ENCODE measurements at regions not wholly inside any gene's neighbourhood (a gene's known extent, or its start where the extent isn't known, plus 50 kb on each side); places are given as distances from the start of the nearest gene placed in this dataset.

DNA sequence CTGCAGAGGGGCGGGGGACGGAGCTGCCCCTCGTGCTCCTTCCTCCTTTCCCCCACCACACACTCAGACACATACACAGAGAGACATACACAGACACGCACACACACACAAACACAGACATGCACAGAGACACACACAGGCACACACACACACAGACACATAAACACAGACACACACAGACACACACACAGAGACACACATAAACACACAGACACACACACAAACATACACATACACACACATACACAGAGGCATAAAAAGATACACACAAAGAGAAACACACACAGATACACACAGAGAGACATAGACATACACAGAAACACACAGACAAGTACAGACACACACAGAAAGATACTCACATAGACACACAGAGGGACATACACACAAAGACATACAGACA lies 136.0 kb downstream of the UQCRFS1 start:
- no peaks in the 10 kb centered on the region for H3K27me3 Mint-ChIP-seq
- ChIA-PET CTCF (no interaction called here), POLR2A (no interaction called here)
- intact Hi-C loops (cut with DNase I, micrococcal nuclease) = no loop called here
- no peak for ATAC-seq
- H3K4me3 Mint-ChIP-seq = no peak overlapping the region
- H3K36me3 Mint-ChIP-seq (ENCODE audit: low read depth) = no peaks in the 10 kb centered on the region
- no peak overlapping the region for H3K27ac Mint-ChIP-seq
- H3K4me1 Mint-ChIP-seq = no peaks in the 10 kb centered on the region
- H3K9me3 Mint-ChIP-seq (ENCODE audit: low read depth) = no peaks in the 10 kb centered on the region
- no peak for DNase-seq

DNA sequence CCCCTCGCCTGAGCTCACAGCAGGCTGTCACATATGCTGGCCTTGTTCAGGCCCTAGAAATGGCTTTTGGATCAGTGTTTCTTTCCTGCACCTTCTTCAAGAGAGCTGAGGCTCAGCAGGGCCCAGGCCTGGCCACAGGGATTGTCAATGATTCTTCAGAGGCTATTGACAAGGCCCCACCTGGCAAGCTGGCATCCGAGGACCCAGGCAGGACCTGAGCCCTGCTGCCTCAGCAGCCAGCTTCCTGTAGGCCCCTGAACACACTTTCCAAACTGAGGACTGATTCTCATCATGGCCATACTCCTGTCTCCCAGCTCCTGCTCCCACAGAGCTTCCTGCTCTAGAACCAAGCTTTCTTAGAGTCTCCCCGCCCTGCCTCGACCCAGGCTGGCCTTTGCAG lies 136.8 kb downstream of the UQCRFS1 start:
- ATAC-seq (no peak), DNase-seq (no peak)
- Mint-ChIP-seq H3K4me3 (no peak overlapping the region), H3K36me3 (ENCODE audit: low read depth) (no peaks in the 10 kb centered on the region), H3K27me3 (no peaks in the 10 kb centered on the region), H3K9me3 (ENCODE audit: low read depth) (no peaks in the 10 kb centered on the region), H3K27ac (no peak overlapping the region), H3K4me1 (no peaks in the 10 kb centered on the region)
- ChIA-PET CTCF (no interaction called here), POLR2A (no interaction called here)
- intact Hi-C loops (cut with DNase I, micrococcal nuclease) = no loop called here

DNA sequence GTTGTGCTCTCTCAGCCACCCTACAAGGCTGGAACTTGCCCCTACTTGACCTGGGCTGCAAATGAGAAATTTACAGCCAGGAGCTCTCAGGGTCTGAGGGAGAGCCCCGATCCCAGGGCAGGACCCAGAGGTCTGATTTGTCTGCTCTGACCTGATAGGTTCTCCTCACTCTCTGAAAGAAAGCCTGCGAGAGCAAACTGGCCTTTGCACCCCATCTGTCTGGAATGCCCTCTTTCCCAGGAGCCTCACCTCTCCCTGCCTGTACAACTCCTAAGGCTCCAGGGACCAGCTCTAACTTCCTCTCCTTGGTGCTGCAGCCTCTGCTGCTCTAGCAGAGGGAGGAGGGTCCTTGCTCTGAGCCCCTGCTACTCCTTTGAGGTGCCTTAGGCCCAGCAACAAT lies 137.8 kb downstream of the UQCRFS1 start:
- Mint-ChIP-seq H3K4me1 (no peaks in the 10 kb centered on the region), H3K27ac (no peak overlapping the region), H3K4me3 (no peak overlapping the region), H3K36me3 (ENCODE audit: low read depth) (no peaks in the 10 kb centered on the region), H3K27me3 (peaks cover under 1% of the 10 kb centered on the region), H3K9me3 (ENCODE audit: low read depth) (no peaks in the 10 kb centered on the region)
- DNase-seq (no peak), ATAC-seq (no peak)
- ChIA-PET POLR2A (no interaction called here), CTCF (no interaction called here)
- intact Hi-C loops (cut with DNase I, micrococcal nuclease) = no loop called here

DNA sequence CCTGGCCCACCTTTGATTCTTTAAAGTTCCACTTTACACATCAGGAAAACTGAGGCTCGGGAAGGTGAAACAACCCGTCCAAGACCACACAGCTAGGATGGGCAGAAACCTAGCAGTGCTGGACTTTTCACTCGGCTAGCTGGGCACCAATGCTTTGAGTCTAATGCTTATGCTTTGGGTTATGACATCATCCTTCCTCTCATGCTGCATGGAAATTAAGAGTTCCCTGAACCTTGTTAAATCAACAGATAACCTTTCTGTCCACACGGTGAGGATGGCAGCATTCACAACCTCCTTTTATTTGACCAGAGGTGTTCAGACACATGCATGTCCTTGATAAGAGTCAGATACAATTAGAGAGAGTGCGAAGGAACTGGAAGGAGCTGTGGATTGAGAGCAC lies 138.4 kb downstream of the UQCRFS1 start:
- Mint-ChIP-seq H3K36me3 (ENCODE audit: low read depth) (no peaks in the 10 kb centered on the region), H3K27me3 (peaks cover 4% of the 10 kb centered on the region), H3K9me3 (ENCODE audit: low read depth) (no peaks in the 10 kb centered on the region), H3K4me1 (no peaks in the 10 kb centered on the region), H3K4me3 (no peak overlapping the region), H3K27ac (no peak overlapping the region)
- ATAC-seq (no peak), DNase-seq (no peak)
- intact Hi-C loops (cut with DNase I, micrococcal nuclease) = no loop called here
- POLR2A ChIA-PET = no interaction called here
- CTCF ChIA-PET = no interaction called here

- no peaks in the 10 kb centered on the region for H3K4me1 Mint-ChIP-seq
- H3K4me3 Mint-ChIP-seq = no peak overlapping the region
- intact Hi-C loops (cut with DNase I, micrococcal nuclease) = no loop called here
- ChIA-PET CTCF (no interaction called here), POLR2A (no interaction called here)
- no peak for ATAC-seq
- H3K27me3 Mint-ChIP-seq = peaks cover 8% of the 10 kb centered on the region
- H3K9me3 Mint-ChIP-seq (ENCODE audit: low read depth) = no peaks in the 10 kb centered on the region
- DNase-seq = no peak
- no peak overlapping the region for H3K27ac Mint-ChIP-seq
- no peaks in the 10 kb centered on the region for H3K36me3 Mint-ChIP-seq (ENCODE audit: low read depth)
These were observed 145.1 kb downstream of the UQCRFS1 start for GRCh38 chr19:29067831-29068230.

DNA sequence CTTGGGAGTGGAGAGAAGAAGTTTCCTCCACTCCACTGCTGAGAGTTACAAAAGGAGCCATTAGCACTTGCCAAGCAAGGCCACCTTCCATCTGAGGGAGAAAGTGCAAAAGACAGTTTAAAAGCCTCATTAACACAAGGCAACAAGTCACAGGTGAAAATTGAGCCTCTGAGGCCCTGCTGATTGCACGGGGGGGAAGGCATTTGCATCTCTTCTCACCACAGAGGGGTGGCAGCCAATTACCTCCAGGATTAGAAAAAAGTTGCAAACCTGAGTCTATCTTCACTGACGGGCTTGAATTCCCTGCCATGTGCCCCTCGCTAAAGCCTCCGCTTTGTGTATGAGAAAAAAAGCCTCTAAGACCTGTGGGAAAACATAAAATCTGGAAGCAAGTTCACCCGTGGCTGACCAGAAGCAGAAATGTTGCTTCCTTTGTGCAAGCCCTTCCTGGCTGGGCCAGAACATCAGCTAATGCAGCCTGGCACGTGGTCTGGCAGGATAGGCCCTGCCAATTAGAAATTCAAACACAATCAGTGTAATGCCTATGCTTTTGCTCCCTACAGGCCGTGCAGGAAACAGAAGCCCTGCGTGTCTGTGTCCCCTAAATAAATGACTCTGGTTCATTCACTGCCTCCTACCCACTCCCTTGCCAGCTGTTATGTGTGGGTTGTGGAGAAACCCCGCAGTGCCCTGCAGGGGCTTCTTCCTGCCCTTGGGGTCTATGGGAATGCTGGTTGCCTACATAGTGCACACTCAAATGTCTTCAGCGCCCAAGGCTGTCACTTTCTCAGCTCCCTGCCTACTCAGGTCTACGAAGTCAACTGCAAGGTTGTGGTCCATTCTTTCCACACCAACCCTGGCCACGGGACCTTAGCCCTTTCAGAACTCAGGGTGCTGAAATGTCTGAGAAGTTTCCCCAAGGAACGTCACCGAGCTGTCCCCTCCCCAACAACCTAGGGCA lies 150.2 kb downstream of the UQCRFS1 start:
- H3K9me3 Mint-ChIP-seq (ENCODE audit: low read depth) = no peaks in the 10 kb centered on the region
- ChIA-PET CTCF (no interaction called here), POLR2A (no interaction called here)
- H3K27me3 Mint-ChIP-seq = peaks cover 5% of the 10 kb centered on the region
- intact Hi-C loops (cut with DNase I, micrococcal nuclease) = no loop called here
- no peaks in the 10 kb centered on the region for H3K4me1 Mint-ChIP-seq
- DNase-seq (no peak), ATAC-seq (no peak)
- no peak overlapping the region for H3K27ac Mint-ChIP-seq
- H3K4me3 Mint-ChIP-seq = no peak overlapping the region
- H3K36me3 Mint-ChIP-seq (ENCODE audit: low read depth) = no peaks in the 10 kb centered on the region

DNA sequence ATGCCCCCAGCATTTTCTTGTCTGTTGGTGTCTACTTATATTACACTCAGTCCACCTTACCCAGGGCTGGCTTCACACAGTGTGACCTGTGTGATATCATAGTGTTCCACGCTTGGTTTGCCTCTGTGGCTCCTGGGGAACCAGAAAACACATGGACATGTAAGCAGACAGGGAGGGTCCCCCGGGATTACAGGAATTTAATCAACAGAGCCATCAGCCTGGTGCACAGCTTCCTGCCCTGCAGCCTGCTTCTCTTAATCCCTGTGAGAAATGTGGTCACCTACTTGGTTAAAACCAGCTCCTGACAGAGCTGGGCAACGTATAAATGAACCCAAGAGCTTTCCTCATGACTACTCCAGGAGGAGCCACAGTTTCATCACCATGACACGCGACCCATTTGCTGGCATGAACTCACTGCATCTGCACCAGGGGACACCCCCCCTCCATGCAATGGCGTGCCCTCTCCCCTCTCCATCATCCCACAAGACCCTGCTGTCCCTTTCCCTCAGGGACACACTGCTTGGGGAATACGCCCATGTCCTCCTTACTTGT lies 152.1 kb downstream of the UQCRFS1 start:
- Mint-ChIP-seq H3K27me3 (peaks cover 5% of the 10 kb centered on the region), H3K27ac (no peak overlapping the region), H3K9me3 (ENCODE audit: low read depth) (no peaks in the 10 kb centered on the region), H3K4me1 (no peaks in the 10 kb centered on the region), H3K4me3 (no peak overlapping the region), H3K36me3 (ENCODE audit: low read depth) (no peaks in the 10 kb centered on the region)
- ATAC-seq (no peak), DNase-seq (no peak)
- ChIA-PET CTCF (no interaction called here), POLR2A (no interaction called here)
- intact Hi-C loops (cut with DNase I, micrococcal nuclease) = no loop called here

DNA sequence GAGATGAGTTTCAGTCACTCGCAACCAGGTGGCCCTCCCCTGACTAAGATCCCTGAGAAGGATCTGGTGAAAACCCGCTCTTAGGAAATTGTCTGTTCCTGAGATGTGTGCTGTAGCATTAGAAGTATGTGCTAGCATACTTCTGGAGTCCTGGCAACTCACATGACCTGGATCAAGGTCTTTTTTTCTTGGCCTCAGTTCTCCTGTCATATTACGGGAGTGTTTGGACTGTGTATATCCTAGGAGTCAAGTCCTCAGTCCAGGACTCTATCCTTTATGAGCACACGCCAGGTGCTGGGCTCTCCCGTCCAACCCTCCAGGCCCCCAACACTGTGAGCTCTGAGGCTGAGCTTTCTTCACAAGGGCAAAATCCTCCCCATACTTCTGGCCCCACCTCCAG lies 156.4 kb downstream of the UQCRFS1 start:
- H3K4me3 Mint-ChIP-seq = no peak overlapping the region
- intact Hi-C loops (cut with DNase I, micrococcal nuclease) = no loop called here
- CTCF ChIA-PET = no interaction called here

GRCh38 chr19:29054886-29055675 lies 157.9 kb downstream of the UQCRFS1 start:
- Mint-ChIP-seq H3K4me3 (no peak overlapping the region), H3K36me3 (ENCODE audit: low read depth) (no peaks in the 10 kb centered on the region), H3K27ac (no peak overlapping the region), H3K27me3 (peaks cover 3% of the 10 kb centered on the region), H3K4me1 (no peaks in the 10 kb centered on the region), H3K9me3 (ENCODE audit: low read depth) (peaks cover 4% of the 10 kb centered on the region)
- no peak for ATAC-seq
- intact Hi-C loops (cut with DNase I, micrococcal nuclease) = no loop called here
- DNase-seq = no peak
- CTCF ChIA-PET = interaction anchor here (0.7 to 0.8 kb wide), 2 partner anchors 36 to 56 kb away, joined by 3 read pairs; no protein-coding TSS in a partner anchor
- POLR2A ChIA-PET = no interaction called here

More for the DNA sequence above, 156.4 kb downstream of the UQCRFS1 start:
- DNase-seq (no peak), ATAC-seq (no peak)
- Mint-ChIP-seq H3K36me3 (ENCODE audit: low read depth) (no peaks in the 10 kb centered on the region), H3K9me3 (ENCODE audit: low read depth) (peaks cover 4% of the 10 kb centered on the region), H3K27ac (no peak overlapping the region), H3K4me1 (no peaks in the 10 kb centered on the region), H3K27me3 (peaks cover 5% of the 10 kb centered on the region)
- POLR2A ChIA-PET = no interaction called here

GRCh38 chr19:29048873-29049272 lies 164.1 kb downstream of the UQCRFS1 start:
- ATAC-seq (no peak), DNase-seq (no peak)
- Mint-ChIP-seq H3K4me1 (no peaks in the 10 kb centered on the region), H3K36me3 (ENCODE audit: low read depth) (no peaks in the 10 kb centered on the region), H3K27ac (no peak overlapping the region), H3K4me3 (no peak overlapping the region), H3K9me3 (ENCODE audit: low read depth) (peaks cover 4% of the 10 kb centered on the region), H3K27me3 (peaks cover 5% of the 10 kb centered on the region)
- ChIA-PET CTCF (no interaction called here), POLR2A (no interaction called here)
- intact Hi-C loops (cut with DNase I, micrococcal nuclease) = no loop called here

DNA sequence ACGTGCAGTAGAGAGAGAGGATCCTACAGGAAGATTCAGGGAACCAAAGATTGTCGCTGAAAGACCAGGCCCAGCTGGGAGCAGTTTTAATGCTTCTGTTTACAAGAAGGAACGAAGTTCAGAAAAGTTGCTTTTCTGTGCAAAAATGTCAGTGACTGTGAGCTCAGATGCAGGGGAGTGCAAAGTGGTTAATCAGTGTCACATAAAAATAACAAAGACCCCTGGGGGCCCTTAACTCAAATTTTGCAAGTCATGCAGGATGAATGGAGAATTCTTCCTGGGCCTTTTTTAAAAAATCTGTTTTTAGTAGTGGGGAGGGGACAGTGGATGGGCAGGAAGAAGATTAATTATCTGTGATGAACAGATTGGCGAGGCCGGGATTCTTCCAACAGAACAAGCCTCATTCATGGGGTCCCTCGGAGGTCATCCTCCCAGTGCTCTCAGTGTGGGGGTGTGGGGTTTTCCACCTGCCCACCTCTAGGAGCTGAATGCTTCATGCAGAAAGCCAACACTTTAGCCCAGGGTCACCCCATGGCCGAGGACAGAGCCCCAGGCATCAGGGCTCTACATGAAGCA lies 167.2 kb downstream of the UQCRFS1 start:
- Mint-ChIP-seq H3K4me3 (no peak overlapping the region), H3K27me3 (peaks cover 9% of the 10 kb centered on the region), H3K4me1 (no peaks in the 10 kb centered on the region), H3K36me3 (ENCODE audit: low read depth) (no peaks in the 10 kb centered on the region), H3K27ac (no peak overlapping the region), H3K9me3 (ENCODE audit: low read depth) (no peaks in the 10 kb centered on the region)
- ATAC-seq (no peak), DNase-seq (no peak)
- ChIA-PET POLR2A (no interaction called here), CTCF (no interaction called here)
- intact Hi-C loops (cut with DNase I, micrococcal nuclease) = no loop called here

GRCh38 chr19:29044037-29044436 lies 168.9 kb downstream of the UQCRFS1 start:
- Mint-ChIP-seq H3K27ac (no peak overlapping the region), H3K36me3 (ENCODE audit: low read depth) (no peaks in the 10 kb centered on the region), H3K27me3 (peaks cover 9% of the 10 kb centered on the region), H3K9me3 (ENCODE audit: low read depth) (no peaks in the 10 kb centered on the region), H3K4me1 (no peaks in the 10 kb centered on the region), H3K4me3 (no peak overlapping the region)
- POLR2A ChIA-PET = no interaction called here
- CTCF ChIA-PET = no interaction called here
- intact Hi-C loops (cut with DNase I, micrococcal nuclease) = no loop called here
- DNase-seq (no peak), ATAC-seq (no peak)
